ENCODE measurements at regions not wholly inside any gene's neighbourhood (a gene's known extent, or its start where the extent isn't known, plus 50 kb on each side); places are given as distances from the start of the nearest gene placed in this dataset.
A peak's percentile ranks its signal among the peaks of the same experiment; 100 is the strongest.

DNA sequence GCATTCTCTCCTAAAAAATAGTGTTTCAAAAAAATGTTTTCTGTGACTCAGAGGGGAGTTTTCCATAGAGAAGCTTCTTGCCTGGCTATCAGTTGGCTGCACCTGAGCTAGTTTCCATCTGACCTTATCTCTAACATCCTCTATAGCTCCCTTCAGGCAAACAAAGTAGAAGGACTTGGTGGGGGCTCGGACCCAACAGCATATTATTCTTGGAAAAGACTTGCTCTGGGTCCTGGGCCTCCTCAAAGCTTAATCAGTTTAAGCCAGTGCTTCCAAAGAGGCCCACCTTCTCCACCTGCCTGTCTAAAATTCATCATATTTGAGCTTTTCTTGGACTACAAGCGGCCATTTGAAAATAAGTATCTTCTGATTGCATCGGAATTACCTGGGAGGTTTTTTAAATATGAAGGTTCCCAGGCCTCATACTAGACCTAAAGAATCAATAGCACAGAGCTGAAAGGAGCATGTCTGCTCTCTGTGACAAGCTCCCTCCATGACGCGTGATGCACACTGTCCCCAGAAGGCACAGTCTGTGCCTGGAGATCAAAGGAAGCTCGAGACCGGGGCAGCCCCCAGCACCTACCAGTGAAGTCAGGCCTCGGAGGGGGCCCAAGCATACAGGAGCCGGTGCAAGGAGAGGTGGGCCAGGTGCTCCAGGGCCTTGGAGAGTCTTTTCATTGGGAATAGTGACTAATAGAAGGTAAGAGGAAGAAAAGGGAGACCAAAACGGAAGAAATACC lies 80.6 kb upstream of the HIVEP1 start (continued):
- TF ChIP-seq, protein P1, sequence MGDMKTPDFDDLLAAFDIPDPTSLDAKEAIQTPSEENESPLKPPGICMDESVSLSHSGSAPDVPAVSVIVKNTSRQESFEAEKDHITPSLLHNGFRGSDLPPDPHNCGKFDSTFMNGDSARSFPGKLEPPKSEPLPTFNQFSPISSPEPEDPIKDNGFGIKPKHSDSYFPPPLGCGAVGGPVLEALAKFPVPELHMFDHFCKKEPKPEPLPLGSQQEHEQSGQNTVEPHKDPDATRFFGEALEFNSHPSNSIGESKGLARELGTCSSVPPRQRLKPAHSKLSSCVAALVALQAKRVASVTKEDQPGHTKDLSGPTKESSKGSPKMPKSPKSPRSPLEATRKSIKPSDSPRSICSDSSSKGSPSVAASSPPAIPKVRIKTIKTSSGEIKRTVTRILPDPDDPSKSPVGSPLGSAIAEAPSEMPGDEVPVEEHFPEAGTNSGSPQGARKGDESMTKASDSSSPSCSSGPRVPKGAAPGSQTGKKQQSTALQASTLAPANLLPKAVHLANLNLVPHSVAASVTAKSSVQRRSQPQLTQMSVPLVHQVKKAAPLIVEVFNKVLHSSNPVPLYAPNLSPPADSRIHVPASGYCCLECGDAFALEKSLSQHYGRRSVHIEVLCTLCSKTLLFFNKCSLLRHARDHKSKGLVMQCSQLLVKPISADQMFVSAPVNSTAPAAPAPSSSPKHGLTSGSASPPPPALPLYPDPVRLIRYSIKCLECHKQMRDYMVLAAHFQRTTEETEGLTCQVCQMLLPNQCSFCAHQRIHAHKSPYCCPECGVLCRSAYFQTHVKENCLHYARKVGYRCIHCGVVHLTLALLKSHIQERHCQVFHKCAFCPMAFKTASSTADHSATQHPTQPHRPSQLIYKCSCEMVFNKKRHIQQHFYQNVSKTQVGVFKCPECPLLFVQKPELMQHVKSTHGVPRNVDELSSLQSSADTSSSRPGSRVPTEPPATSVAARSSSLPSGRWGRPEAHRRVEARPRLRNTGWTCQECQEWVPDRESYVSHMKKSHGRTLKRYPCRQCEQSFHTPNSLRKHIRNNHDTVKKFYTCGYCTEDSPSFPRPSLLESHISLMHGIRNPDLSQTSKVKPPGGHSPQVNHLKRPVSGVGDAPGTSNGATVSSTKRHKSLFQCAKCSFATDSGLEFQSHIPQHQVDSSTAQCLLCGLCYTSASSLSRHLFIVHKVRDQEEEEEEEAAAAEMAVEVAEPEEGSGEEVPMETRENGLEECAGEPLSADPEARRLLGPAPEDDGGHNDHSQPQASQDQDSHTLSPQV (IDR thresholded peaks at IDR 0.05) = peak; percentile 94
- peak; percentile 96 for TF ChIP-seq SOX6 (IDR thresholded peaks at IDR 0.05)
- no peak for TF ChIP-seq SMARCB1 (IDR thresholded peaks at IDR 0.05; ENCODE audit: insufficient read length, low read depth)
- TF ChIP-seq ZNF561 (CRISPR knock-in tag; conservative IDR thresholded peaks at IDR 0.05) = peak; percentile 17; the same call in 1 of the 2 replicates
- TF ChIP-seq PRMT5 (CRISPR knock-in tag; IDR thresholded peaks at IDR 0.05) = no peak
- no peak for TF ChIP-seq SMARCA5 (IDR thresholded peaks at IDR 0.05)
- TF ChIP-seq EGR1 (conservative IDR thresholded peaks at IDR 0.05) = no peak
- peak; percentile 75; the same call in 1 of the 2 replicates for TF ChIP-seq SMAD4 (CRISPR knock-in tag; conservative IDR thresholded peaks at IDR 0.05)
- TF ChIP-seq ZNF57 (CRISPR knock-in tag; IDR thresholded peaks at IDR 0.05) = no peak
- TF ChIP-seq HDGF (IDR thresholded peaks at IDR 0.05) = no peak
- no peak for TF ChIP-seq ZSCAN29 (IDR thresholded peaks at IDR 0.05)
- no peak for TF ChIP-seq NFIX (CRISPR knock-in tag; IDR thresholded peaks at IDR 0.05; ENCODE audit: low read depth)
- TF ChIP-seq U2AF1 (optimal IDR thresholded peaks at IDR 0.05; ENCODE audit: low read depth, low read length) = no peak
- TF ChIP-seq NFIC (IDR thresholded peaks at IDR 0.05) = peak; percentile 83
- TF ChIP-seq, protein P2, sequence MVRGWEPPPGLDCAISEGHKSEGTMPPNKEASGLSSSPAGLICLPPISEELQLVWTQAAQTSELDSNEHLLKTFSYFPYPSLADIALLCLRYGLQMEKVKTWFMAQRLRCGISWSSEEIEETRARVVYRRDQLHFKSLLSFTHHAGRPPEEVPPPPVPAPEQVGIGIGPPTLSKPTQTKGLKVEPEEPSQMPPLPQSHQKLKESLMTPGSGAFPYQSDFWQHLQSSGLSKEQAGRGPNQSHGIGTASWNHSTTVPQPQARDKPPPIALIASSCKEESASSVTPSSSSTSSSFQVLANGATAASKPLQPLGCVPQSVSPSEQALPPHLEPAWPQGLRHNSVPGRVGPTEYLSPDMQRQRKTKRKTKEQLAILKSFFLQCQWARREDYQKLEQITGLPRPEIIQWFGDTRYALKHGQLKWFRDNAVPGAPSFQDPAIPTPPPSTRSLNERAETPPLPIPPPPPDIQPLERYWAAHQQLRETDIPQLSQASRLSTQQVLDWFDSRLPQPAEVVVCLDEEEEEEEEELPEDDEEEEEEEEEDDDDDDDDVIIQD (CRISPR knock-in tag; IDR thresholded peaks at IDR 0.05) = no peak
- TF ChIP-seq ZNF41 (CRISPR knock-in tag; conservative IDR thresholded peaks at IDR 0.05) = no peak
- no peak for TF ChIP-seq CHD4 (IDR thresholded peaks at IDR 0.05; ENCODE audit: insufficient read depth, insufficient replicate concordance, low read depth, low read length, poor library complexity, severe bottlenecking)
- TF ChIP-seq, protein P3, sequence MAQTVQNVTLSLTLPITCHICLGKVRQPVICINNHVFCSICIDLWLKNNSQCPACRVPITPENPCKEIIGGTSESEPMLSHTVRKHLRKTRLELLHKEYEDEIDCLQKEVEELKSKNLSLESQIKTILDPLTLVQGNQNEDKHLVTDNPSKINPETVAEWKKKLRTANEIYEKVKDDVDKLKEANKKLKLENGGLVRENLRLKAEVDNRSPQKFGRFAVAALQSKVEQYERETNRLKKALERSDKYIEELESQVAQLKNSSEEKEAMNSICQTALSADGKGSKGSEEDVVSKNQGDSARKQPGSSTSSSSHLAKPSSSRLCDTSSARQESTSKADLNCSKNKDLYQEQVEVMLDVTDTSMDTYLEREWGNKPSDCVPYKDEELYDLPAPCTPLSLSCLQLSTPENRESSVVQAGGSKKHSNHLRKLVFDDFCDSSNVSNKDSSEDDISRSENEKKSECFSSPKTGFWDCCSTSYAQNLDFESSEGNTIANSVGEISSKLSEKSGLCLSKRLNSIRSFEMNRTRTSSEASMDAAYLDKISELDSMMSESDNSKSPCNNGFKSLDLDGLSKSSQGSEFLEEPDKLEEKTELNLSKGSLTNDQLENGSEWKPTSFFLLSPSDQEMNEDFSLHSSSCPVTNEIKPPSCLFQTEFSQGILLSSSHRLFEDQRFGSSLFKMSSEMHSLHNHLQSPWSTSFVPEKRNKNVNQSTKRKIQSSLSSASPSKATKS (CRISPR knock-in tag; IDR thresholded peaks at IDR 0.05) = no peak
- TF ChIP-seq GABPB1 (CRISPR knock-in tag; IDR thresholded peaks at IDR 0.05) = peak; percentile 17; the same call in 1 of the 2 replicates
- no peak for TF ChIP-seq KAT8 (IDR thresholded peaks at IDR 0.05; ENCODE audit: low read depth)
- TF ChIP-seq, protein P4, sequence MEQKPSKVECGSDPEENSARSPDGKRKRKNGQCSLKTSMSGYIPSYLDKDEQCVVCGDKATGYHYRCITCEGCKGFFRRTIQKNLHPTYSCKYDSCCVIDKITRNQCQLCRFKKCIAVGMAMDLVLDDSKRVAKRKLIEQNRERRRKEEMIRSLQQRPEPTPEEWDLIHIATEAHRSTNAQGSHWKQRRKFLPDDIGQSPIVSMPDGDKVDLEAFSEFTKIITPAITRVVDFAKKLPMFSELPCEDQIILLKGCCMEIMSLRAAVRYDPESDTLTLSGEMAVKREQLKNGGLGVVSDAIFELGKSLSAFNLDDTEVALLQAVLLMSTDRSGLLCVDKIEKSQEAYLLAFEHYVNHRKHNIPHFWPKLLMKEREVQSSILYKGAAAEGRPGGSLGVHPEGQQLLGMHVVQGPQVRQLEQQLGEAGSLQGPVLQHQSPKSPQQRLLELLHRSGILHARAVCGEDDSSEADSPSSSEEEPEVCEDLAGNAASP (IDR thresholded peaks at IDR 0.05) = no peak

Data from K562 (cell line).